SK-N-SH (cell line): ENCODE measurements at regions not wholly inside any gene's neighbourhood (a gene's known extent, or its start where the extent isn't known, plus 50 kb on each side); places are given as distances from the start of the nearest gene placed in this dataset.

Experiments used
- CTCF ChIP-seq: fragments of 200-600 bp; sonication (generic); IDR thresholded peaks from 2 replicates; pipeline ENCODE4 v1.6.1; 2017; ENCODE audit warnings: antibody characterized with exemption, mild to moderate bottlenecking, moderate library complexity
- MXI1 ChIP-seq: IDR thresholded peaks from 2 replicates; pipeline ENCODE4 v1.6.1; 2012; ENCODE audit warnings: mild to moderate bottlenecking, low read depth, low read length, improper control_type of control experiment
- POLR2AphosphoS5 ChIP-seq: IDR thresholded peaks from 2 replicates; pipeline ENCODE4 v1.6.1; 2012; ENCODE audit warnings: low read depth, low read length
- USF2 ChIP-seq: fragments of 150-350 bp; IDR thresholded peaks from 2 replicates; pipeline ENCODE4 v1.6.1; 2017; ENCODE audit warnings: antibody characterized with exemption, low read length, low read depth, borderline replicate concordance

- TF ChIP-seq POLR2AphosphoS5: no peak
- TF ChIP-seq USF2: no peak
- no peak for TF ChIP-seq CTCF
- TF ChIP-seq MXI1: no peak
These were observed 654.2 kb downstream of the NTRK3 start for GRCh38 chr15:87602371-87602770.
